Lung (tissue), 11 donors: ENCODE measurements at regions not wholly inside any gene's neighbourhood (a gene's known extent, or its start where the extent isn't known, plus 50 kb on each side); places are given as distances from the start of the nearest gene placed in this dataset.

ENCODE experiments used
- ATAC-seq: fragments of 200-7000 bp; cut with Tn5 transposase; one replicate; pipeline ENCODE4 v1.9.1; 2020; ENCODE audit warnings: moderate number of reproducible peaks; ENCODE audit not compliant: insufficient read depth, low FRiP score
- DNase-seq, 3 donors: peaks; one replicate each; pipeline ENCODE4 v3.0.0-alpha.2; 2013 to 2017
- H3K27ac ChIP-seq, 2 donors: one replicate each; pipeline ENCODE4 v1.5.1; 2013; ENCODE audit warnings: mild to moderate bottlenecking in 2 of 2, moderate library complexity in 2 of 2, control low read depth in 1 of 2, inconsistent platforms in 1 of 2, low read depth in 1 of 2, low read length in 1 of 2
- H3K27me3 ChIP-seq, 3 donors: one replicate each; pipeline ENCODE4 v1.5.1; 2013; ENCODE audit warnings: low read length in 2 of 3; ENCODE audit not compliant: control insufficient read depth in 3 of 3, insufficient read depth in 3 of 3
- H3K36me3 ChIP-seq, 4 donors: one replicate each; pipeline ENCODE4 v1.5.1; 2013; ENCODE audit warnings: low read length in 4 of 4, mild to moderate bottlenecking in 1 of 4, moderate library complexity in 1 of 4; ENCODE audit not compliant: control insufficient read depth in 4 of 4, insufficient read depth in 4 of 4
- H3K4me1 ChIP-seq, 5 donors: one replicate each; pipeline ENCODE4 v1.5.1; 2013; ENCODE audit warnings: low read length in 5 of 5, mild to moderate bottlenecking in 2 of 5, moderate library complexity in 1 of 5; ENCODE audit not compliant: control insufficient read depth in 5 of 5, insufficient read depth in 5 of 5
- H3K4me3 ChIP-seq: one replicate; pipeline ENCODE4 v1.5.1; 2013; ENCODE audit warnings: mild to moderate bottlenecking, control low read depth, moderate library complexity
- H3K9ac ChIP-seq, 2 donors: one replicate each; pipeline ENCODE4 v1.5.1; 2013; ENCODE audit warnings: low read length in 2 of 2, control low read depth in 1 of 2; ENCODE audit not compliant: insufficient read depth in 1 of 2
- H3K9me3 ChIP-seq, 4 donors: one replicate each; pipeline ENCODE4 v1.5.1; 2013; ENCODE audit warnings: low read length in 3 of 4, mild to moderate bottlenecking in 1 of 4, moderate library complexity in 1 of 4; ENCODE audit not compliant: control insufficient read depth in 4 of 4, insufficient read depth in 3 of 4
- CTCF ChIP-seq: IDR thresholded peaks from 2 replicates; pipeline ENCODE4 v1.5.1; 2012; ENCODE audit warnings: mild to moderate bottlenecking; ENCODE audit errors: control extremely low read depth, extremely low read depth
- WGBS, 2 donors: extraction: QIAGEN DNeasy Blood & Tissue Kit; methylation state at CpG; one replicate each; pipeline ENCODE4 v1.1.7; 2013; 5-methylcytosine and 5-hydroxymethylcytosine counted together
- donor health status: control.
- donor health status: control.
- donor health status: Bipolar disorder and iron deficiency.
- donor health status: healthy.
- donor health status: DM: yes; HTN: yes; CAD: no.

- no peaks in the 10 kb centered on the region for H3K9me3 ChIP-seq
- no peaks in the 10 kb centered on the region for H3K4me1 ChIP-seq
- DNase-seq, result no peak
- no peak overlapping the region for H3K4me3 ChIP-seq
- no peaks in the 10 kb centered on the region for H3K36me3 ChIP-seq
- 90 to 93% methylated on average over 1 of the region's 1 CpG for WGBS, 2 donors
- no peak overlapping the region for H3K27ac ChIP-seq
- H3K27me3 ChIP-seq, result no peaks in the 10 kb centered on the region
- no peak overlapping the region for H3K9ac ChIP-seq
- no peak for TF ChIP-seq CTCF
- ATAC-seq, result no peak
Measured at GRCh38 chr5:25459082-25459481, 814.3 kb upstream of the CDH10 start.

GRCh38 chr5:25458628-25459027, 813.9 kb upstream of the CDH10 start:
- DNase-seq, result no peak
- TF ChIP-seq CTCF, result no peak
- 88 to 90% methylated on average over 2 of the region's 2 CpGs for WGBS, 2 donors

GRCh38 chr5:25453500-25453899, 808.7 kb upstream of the CDH10 start:
- Histone ChIP-seq H3K4me3 (no peak overlapping the region), H3K9me3 (no peaks in the 10 kb centered on the region), H3K9ac (no peak overlapping the region), H3K36me3 (no peaks in the 10 kb centered on the region), H3K27ac (no peak overlapping the region), H3K27me3 (no peaks in the 10 kb centered on the region), H3K4me1 (no peaks in the 10 kb centered on the region)
- no peak for ATAC-seq
- no peak for DNase-seq
- no peak for TF ChIP-seq CTCF

More at GRCh38 chr5:25458628-25459027, 813.9 kb upstream of the CDH10 start:
- Histone ChIP-seq H3K4me3 (no peak overlapping the region), H3K9me3 (no peaks in the 10 kb centered on the region), H3K4me1 (no peaks in the 10 kb centered on the region), H3K9ac (no peak overlapping the region), H3K36me3 (no peaks in the 10 kb centered on the region), H3K27me3 (no peaks in the 10 kb centered on the region), H3K27ac (no peak overlapping the region)
- no peak for ATAC-seq

GRCh38 chr5:25451294-25451693, 806.5 kb upstream of the CDH10 start:
- H3K27me3 ChIP-seq, result no peaks in the 10 kb centered on the region
- H3K4me3 ChIP-seq, result no peak overlapping the region
- H3K27ac ChIP-seq, result no peak overlapping the region
- TF ChIP-seq CTCF, result no peak
- H3K9me3 ChIP-seq, result no peaks in the 10 kb centered on the region
- H3K36me3 ChIP-seq, result no peaks in the 10 kb centered on the region
- no peaks in the 10 kb centered on the region for H3K4me1 ChIP-seq
- no peak overlapping the region for H3K9ac ChIP-seq
- no peak for ATAC-seq
- 80 to 81% methylated on average over 2 of the region's 2 CpGs for WGBS, 2 donors
- no peak for DNase-seq
